ENCODE measurements at regions not wholly inside any gene's neighbourhood (a gene's known extent, or its start where the extent isn't known, plus 50 kb on each side); places are given as distances from the start of the nearest gene placed in this dataset.

DNA sequence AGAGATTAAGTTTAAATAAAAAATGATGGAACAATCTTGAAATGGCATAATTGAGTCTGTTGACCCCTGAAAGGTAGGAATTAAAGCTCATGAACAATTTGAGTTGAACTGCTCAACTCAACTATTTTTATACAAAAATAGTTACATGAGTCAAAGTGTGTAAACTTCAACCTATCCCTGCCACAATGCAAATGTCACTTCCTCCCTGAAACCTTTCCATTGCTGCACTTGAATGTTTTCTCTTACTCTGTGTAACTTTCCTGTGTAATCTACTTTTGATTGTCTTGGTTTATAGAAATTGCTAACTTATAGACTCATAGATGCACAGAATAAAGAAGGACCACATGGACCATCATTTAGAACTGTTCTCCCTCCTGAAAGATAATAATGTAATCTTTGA is 218.5 kb downstream of the GBA3 start:
- Histone ChIP-seq H3K27ac (no peak overlapping the region), H3K27me3 (replicated peaks) (no peaks in the 10 kb centered on the region), H3K36me3 (no peaks in the 10 kb centered on the region), H3K9me3 (replicated peaks) (no peaks in the 10 kb centered on the region), H3K4me3 (no peak overlapping the region), H3K4me1 (replicated peaks) (no peaks in the 10 kb centered on the region)
- no peak for DNase-seq (ENCODE audit: low read depth in 1 of 2, low spot score in 2 of 2)

DNA sequence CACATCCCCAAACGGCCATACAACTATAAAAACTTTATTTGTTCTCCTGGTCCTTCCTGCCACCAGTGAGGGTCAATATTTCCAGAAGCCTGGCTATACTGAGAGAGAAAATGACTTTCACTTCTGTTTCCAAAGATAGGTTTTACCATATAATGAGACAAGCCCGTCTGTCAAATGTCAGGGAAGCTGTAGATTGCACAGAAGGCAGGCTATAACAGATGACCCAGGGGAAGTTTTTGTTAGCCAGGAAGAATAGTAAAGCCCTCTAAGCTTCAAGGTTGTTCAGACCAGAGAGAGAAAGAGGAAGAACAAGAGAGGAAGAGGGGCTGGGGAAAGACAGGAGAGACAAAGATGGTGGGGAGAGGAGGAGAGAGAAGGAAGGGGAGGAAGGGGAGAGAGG is 217.5 kb downstream of the GBA3 start:
- Histone ChIP-seq H3K27me3 (replicated peaks) (no peaks in the 10 kb centered on the region), H3K4me3 (no peak overlapping the region), H3K27ac (no peak overlapping the region), H3K4me1 (replicated peaks) (no peaks in the 10 kb centered on the region), H3K9me3 (replicated peaks) (no peaks in the 10 kb centered on the region), H3K36me3 (no peaks in the 10 kb centered on the region)
- no peak for DNase-seq (ENCODE audit: low read depth in 1 of 2, low spot score in 2 of 2)

DNA sequence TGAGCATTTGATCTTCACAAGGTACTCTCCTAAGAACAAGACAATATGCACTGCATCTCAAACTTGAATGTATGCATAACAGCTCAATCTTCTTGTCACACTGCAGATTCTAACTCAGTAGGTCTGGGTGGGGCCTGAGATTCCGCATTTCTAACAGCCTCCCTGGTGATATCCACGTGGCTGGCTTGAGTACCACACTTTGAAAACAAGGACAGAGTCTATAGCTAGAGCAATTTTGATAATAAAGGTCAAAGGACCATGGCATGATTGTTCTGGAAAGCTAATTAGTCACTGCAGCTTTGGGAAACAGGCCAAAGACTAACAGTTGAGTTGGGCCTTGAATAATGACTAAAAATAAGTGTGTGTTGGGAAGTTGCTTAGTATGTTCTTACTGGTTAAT is 213.3 kb downstream of the GBA3 start:
- no peaks in the 10 kb centered on the region for H3K36me3 ChIP-seq
- no peaks in the 10 kb centered on the region for H3K9me3 ChIP-seq (replicated peaks)
- no peak overlapping the region for H3K27ac ChIP-seq
- H3K4me3 ChIP-seq, result no peak overlapping the region
- H3K4me1 ChIP-seq (replicated peaks), result no peaks in the 10 kb centered on the region
- no peak for DNase-seq (ENCODE audit: low read depth in 1 of 2, low spot score in 2 of 2)
- no peaks in the 10 kb centered on the region for H3K27me3 ChIP-seq (replicated peaks)

DNA sequence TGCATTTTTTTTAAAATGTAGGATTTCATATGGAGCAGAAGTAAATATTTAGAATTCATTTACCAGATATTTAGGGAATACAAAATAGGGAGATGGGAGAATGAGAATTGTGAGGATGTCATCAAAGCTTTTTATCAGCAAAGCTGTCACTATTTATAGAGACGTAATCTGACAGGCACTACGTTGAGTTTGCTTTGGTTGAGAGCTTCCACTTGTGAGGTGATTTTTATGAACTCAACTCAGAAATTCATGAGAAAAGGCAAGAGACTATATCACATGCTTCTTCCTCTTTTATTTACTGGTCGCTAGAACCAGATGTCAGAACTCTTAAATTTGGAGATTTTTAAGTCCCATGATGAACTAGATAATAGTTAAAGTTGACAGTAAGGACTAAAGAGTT is 211.2 kb downstream of the GBA3 start:
- no peaks in the 10 kb centered on the region for H3K36me3 ChIP-seq
- no peaks in the 10 kb centered on the region for H3K4me1 ChIP-seq (replicated peaks)
- no peak for DNase-seq (ENCODE audit: low read depth in 1 of 2, low spot score in 2 of 2)
- no peaks in the 10 kb centered on the region for H3K9me3 ChIP-seq (replicated peaks)
- H3K27me3 ChIP-seq (replicated peaks), result no peaks in the 10 kb centered on the region
- no peak overlapping the region for H3K4me3 ChIP-seq
- no peak overlapping the region for H3K27ac ChIP-seq

DNA sequence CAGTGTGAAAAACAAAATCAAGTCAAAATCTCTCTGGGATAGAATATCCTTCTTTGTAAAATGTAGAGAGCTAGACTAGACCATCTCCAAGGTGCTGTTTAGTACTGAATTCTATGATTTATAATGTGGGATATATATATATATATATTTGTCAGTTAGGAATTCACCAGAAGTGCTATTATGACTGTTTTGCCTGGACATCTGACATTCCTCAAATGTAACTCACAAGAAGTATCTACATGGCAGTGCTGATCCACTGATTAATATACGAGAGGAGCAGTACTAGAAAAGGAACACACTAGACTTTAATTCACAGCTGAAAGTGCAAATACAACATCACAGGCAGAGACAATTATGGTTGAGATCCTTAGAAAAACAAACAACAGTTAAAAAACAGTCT is 208.9 kb downstream of the GBA3 start:
- Histone ChIP-seq H3K4me3 (no peak overlapping the region), H3K9me3 (replicated peaks) (no peaks in the 10 kb centered on the region), H3K27ac (no peak overlapping the region), H3K36me3 (no peaks in the 10 kb centered on the region), H3K27me3 (replicated peaks) (no peaks in the 10 kb centered on the region), H3K4me1 (replicated peaks) (no peaks in the 10 kb centered on the region)
- no peak for DNase-seq (ENCODE audit: low read depth in 1 of 2, low spot score in 2 of 2)

DNA sequence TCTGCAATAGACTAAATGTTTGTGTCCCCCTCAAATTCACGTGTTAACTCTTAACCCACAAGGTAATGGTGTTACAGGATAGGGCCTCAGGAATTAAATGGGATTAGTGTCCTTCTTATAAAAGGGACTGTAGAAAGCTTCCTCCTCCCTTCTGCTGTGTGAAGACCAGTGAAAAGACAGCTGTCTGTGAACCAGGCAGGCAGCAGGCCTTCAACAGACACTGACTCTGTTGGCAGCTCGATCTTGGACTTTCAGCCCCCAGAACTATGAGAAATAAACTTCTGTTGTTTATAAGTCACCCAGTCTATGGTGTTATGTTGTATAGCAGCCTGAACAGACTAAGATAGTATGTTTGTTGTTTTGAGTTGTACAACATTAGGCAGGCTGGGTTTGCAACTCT is 208.1 kb downstream of the GBA3 start:
- Histone ChIP-seq H3K36me3 (no peaks in the 10 kb centered on the region), H3K27ac (no peak overlapping the region), H3K4me1 (replicated peaks) (no peaks in the 10 kb centered on the region), H3K9me3 (replicated peaks) (no peaks in the 10 kb centered on the region), H3K27me3 (replicated peaks) (no peaks in the 10 kb centered on the region), H3K4me3 (no peak overlapping the region)
- no peak for DNase-seq (ENCODE audit: low read depth in 1 of 2, low spot score in 2 of 2)

DNA sequence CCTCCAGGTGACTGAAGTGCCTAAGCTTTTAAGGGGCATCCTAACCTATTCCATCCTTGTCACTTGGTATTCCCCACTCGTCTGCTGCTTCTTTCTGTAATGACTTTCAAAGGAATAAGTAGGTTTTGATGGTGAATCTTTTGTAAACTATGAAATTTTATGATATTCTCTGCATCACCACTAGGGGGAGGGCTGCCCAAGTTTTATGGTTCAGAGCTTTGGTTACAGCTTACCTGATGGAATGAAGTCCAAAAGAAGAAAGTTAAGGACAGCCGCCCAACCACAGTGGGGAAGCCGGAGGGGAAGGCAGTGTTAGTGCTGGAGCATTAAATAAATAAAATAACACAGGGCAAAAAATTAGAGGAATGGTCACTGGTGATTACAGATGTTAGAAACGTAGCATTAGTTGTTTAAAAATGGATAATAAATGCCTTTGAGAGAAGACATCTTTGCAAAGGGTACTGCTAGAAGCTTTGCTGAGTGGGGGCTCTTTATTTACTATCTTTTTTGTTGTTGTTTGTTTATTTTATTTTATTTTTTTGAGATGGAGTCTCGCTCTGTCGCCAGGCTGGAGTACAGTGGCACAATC is 204.9 kb downstream of the GBA3 start:
- no peaks in the 10 kb centered on the region for H3K4me1 ChIP-seq (replicated peaks)

DNA sequence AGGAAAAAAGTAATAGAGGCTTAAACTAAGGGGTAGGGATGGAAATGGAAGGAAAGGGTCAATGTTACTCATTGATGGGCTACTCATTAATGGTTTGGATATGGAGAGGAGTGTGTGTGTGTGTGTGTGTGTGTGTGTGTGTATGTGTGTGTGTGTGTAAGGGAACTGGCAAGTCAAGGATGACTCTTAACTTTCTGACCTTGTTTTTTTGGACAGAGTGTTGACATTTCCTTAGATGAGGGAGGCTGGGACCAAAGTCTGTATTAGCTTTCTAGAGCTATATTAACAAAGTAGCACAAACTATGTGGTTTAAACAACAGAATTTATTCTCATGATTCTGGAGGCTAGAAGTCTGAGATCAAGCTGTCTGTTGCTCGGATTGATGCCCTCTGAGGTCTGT is 202.7 kb downstream of the GBA3 start:
- Histone ChIP-seq H3K9me3 (replicated peaks) (no peaks in the 10 kb centered on the region), H3K27ac (no peak overlapping the region)
- DNase-seq (ENCODE audit: low read depth in 1 of 2, low spot score in 2 of 2), result no peak

More for the DNA sequence above, 204.9 kb downstream of the GBA3 start:
- H3K9me3 ChIP-seq (replicated peaks), result no peaks in the 10 kb centered on the region
- peak in 1 of 2 experiments; percentile 4 for DNase-seq (ENCODE audit: low read depth in 1 of 2, low spot score in 2 of 2)
- no peak overlapping the region for H3K27ac ChIP-seq
- H3K36me3 ChIP-seq, result no peaks in the 10 kb centered on the region
- H3K4me3 ChIP-seq, result no peak overlapping the region
- no peaks in the 10 kb centered on the region for H3K27me3 ChIP-seq (replicated peaks)

DNA sequence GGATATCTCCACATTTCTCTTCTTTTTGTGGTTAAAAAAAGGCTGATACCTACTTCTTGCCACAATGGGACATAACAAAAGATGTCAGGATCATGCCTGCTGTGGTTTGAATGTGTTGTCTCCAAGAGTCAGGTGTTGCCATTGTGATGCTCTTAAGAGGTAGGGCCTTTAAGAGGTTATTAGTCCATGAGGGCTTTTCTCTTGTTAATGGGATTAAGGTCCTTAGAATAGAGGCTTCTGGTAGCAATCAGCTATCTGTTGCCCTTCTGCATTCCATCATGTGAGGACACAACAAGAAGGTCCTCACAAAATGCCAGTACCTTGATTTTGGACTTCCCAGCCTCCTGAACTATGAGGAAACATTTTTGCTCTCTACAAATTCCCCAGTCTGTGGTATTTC is 191.4 kb downstream of the GBA3 start:
- no peaks in the 10 kb centered on the region for H3K4me1 ChIP-seq (replicated peaks)
- H3K27me3 ChIP-seq (replicated peaks), result no peaks in the 10 kb centered on the region
- no peak for DNase-seq (ENCODE audit: low read depth in 1 of 2, low spot score in 2 of 2)

More for the DNA sequence above, 202.7 kb downstream of the GBA3 start:
- Histone ChIP-seq H3K27me3 (replicated peaks) (no peaks in the 10 kb centered on the region), H3K36me3 (no peaks in the 10 kb centered on the region), H3K4me3 (no peak overlapping the region), H3K4me1 (replicated peaks) (no peaks in the 10 kb centered on the region)

DNA sequence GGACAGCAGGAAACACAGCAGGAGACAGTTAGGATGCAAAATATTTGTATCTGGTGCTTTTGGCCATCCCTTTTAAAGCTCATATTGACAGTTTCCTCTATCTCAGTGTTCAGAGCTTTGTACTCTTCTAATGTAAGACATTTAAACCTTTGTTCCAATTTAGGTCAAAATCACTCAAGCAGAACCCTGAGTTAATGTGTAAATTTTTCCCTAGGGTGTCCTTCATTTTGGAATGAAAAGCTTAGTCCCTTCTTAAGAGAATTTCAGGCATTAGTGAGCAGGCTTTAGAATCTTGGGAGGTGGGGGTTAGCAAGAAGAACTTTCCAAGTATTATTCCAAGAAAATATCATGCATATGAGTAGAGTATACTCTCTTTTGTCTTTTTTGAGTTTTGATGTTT is 188.7 kb downstream of the GBA3 start:
- no peaks in the 10 kb centered on the region for H3K27me3 ChIP-seq (replicated peaks)
- no peak overlapping the region for H3K27ac ChIP-seq
- no peak overlapping the region for H3K4me3 ChIP-seq
- H3K4me1 ChIP-seq (replicated peaks), result no peaks in the 10 kb centered on the region
- H3K9me3 ChIP-seq (replicated peaks), result no peaks in the 10 kb centered on the region
- no peak for DNase-seq (ENCODE audit: low read depth in 1 of 2, low spot score in 2 of 2)
- no peaks in the 10 kb centered on the region for H3K36me3 ChIP-seq

More for the DNA sequence above, 191.4 kb downstream of the GBA3 start:
- Histone ChIP-seq H3K36me3 (no peaks in the 10 kb centered on the region), H3K9me3 (replicated peaks) (no peaks in the 10 kb centered on the region), H3K27ac (no peak overlapping the region), H3K4me3 (no peak overlapping the region)

DNA sequence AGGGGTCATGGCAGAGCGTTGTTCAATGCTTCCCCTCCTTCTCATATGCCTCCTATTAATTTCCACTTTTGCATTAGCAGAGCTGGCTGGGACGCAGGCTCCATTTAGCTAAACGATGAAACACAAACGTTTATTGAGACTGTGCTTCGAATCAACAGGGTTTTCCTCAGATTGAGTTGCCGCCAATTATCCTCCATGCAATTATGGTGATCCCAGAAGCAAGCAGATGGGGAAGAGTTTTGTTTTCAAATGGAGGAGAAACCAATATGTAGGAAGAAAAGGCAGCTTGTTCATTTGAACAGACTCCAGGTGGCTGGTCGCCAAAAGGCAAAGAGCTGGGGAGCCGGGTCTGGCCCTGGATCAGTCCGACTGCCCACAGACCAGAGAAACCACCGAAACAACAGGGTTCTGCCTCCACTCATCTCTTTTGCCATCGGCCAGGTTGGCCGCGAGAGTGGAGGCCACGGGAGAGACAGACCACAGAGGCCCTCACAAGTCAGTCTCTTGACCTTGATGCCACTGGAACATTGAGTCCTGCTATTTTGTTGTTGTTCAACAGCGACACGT is 184.8 kb downstream of the GBA3 start:
- no peaks in the 10 kb centered on the region for H3K27me3 ChIP-seq (replicated peaks)
- H3K4me1 ChIP-seq (replicated peaks), result no peaks in the 10 kb centered on the region
- H3K36me3 ChIP-seq, result no peaks in the 10 kb centered on the region
- DNase-seq (ENCODE audit: low read depth in 1 of 2, low spot score in 2 of 2), result no peak
- H3K27ac ChIP-seq, result no peak overlapping the region
- H3K9me3 ChIP-seq (replicated peaks), result no peaks in the 10 kb centered on the region
- H3K4me3 ChIP-seq, result no peak overlapping the region

DNA sequence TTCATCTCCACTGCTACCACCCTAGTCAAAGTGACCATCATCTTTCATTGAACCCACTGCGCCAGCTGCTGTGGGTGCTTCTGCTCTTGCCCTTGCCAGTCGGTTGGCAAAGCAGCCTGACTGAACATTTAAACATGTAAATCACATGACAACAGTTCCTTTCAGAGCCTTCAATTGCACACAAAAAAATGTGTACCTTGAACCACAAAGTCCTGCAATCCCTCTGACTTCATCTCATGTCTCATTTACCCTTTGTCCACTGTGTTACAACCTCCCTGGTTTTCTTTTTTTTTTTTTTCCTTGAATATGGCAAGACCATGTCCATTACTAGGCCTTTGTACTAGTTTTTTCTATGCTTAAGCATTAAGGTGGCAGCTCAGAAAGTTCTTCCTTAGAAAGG is 183.5 kb downstream of the GBA3 start:
- Histone ChIP-seq H3K4me1 (replicated peaks) (no peaks in the 10 kb centered on the region), H3K4me3 (no peak overlapping the region), H3K27me3 (replicated peaks) (no peaks in the 10 kb centered on the region), H3K27ac (no peak overlapping the region), H3K36me3 (no peaks in the 10 kb centered on the region), H3K9me3 (replicated peaks) (no peaks in the 10 kb centered on the region)
- DNase-seq (ENCODE audit: low read depth in 1 of 2, low spot score in 2 of 2), result no peak

DNA sequence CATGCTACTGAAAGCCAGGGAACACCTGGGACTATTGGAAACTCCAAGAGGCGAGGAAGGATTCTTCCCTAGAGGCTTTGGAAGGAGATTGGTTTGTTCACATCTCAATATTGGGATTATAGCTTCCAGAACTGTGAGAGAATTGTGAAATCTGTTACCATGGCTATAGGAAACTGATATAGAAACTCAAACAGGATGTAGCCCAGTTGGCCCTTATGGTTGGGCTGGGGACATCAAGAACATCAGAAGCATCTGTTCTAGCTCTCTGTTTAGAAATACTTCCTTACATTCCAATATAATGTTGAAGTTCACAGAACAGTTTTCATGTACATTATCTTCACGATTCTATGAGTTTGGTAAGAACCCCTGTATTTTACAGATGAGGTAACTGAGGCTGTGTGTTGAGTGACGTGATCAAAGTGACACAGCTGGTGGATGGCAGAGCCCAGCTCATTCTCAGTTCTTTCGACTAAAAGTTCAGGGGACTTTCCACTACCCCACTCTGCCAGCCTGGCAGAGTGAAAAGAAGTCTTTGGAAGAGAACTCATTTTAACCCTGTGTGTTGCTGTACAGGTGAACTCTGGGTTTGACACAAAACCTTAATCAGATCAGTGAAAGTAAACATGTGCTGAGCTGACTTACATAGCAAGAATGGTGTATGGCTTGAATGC is 183.0 kb downstream of the GBA3 start:
- H3K27me3 ChIP-seq (replicated peaks), result no peaks in the 10 kb centered on the region
- no peaks in the 10 kb centered on the region for H3K4me1 ChIP-seq (replicated peaks)
- H3K27ac ChIP-seq, result no peak overlapping the region
- DNase-seq (ENCODE audit: low read depth in 1 of 2, low spot score in 2 of 2), result no peak
- H3K9me3 ChIP-seq (replicated peaks), result no peaks in the 10 kb centered on the region
- no peaks in the 10 kb centered on the region for H3K36me3 ChIP-seq
- H3K4me3 ChIP-seq, result no peak overlapping the region

DNA sequence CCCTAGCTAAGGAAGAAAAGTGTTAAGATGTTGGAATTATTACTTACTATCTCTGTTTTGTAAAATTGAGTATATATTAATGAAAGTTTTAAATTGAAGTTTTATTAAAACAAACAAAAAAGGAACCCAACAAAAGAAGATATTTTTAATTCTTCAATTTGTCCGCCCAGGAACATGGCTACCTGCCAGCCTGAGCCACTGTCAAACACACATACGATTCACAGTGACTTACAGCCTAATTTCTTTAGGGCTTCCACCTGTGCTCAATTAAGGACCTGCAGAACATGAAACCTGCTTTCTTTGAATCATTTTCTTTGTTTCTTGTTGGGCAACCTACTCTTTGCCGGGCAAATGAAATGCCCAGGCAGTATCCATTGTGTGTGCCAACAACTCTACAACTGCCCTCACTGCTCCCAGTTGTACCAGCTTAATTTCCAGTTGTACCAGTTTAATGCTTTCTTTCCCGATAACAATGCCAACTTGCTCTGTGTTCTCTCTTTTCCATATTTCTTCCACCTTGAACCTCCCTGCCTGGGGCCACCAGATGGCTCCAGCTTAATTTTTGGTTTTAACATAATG is 181.7 kb downstream of the GBA3 start:
- H3K4me3 ChIP-seq, result no peak overlapping the region
- H3K9me3 ChIP-seq (replicated peaks), result no peaks in the 10 kb centered on the region
- H3K27me3 ChIP-seq (replicated peaks), result no peaks in the 10 kb centered on the region
- DNase-seq (ENCODE audit: low read depth in 1 of 2, low spot score in 2 of 2), result no peak
- no peaks in the 10 kb centered on the region for H3K4me1 ChIP-seq (replicated peaks)
- H3K27ac ChIP-seq, result no peak overlapping the region
- H3K36me3 ChIP-seq, result no peaks in the 10 kb centered on the region

All from SJSA1 (cell line).